ENCODE measurements at regions not wholly inside any gene's neighbourhood (a gene's known extent, or its start where the extent isn't known, plus 50 kb on each side); places are given as distances from the start of the nearest gene placed in this dataset.

- no peak for TF ChIP-seq CTCF (IDR thresholded peaks at IDR 0.05; ENCODE audit: low read depth, low read length)
- DNase-seq (ENCODE audit: low read depth in 2 of 2): peak; percentile 47 to 76
- H3K4me3 ChIP-seq (replicated peaks in 1 of 2; ENCODE audit: low read depth in 2 of 2, low read length in 2 of 2): no peak overlapping the region
These were observed 703.1 kb downstream of the RFPL4B start for GRCh38 chr6:113050010-113050858.

DNA sequence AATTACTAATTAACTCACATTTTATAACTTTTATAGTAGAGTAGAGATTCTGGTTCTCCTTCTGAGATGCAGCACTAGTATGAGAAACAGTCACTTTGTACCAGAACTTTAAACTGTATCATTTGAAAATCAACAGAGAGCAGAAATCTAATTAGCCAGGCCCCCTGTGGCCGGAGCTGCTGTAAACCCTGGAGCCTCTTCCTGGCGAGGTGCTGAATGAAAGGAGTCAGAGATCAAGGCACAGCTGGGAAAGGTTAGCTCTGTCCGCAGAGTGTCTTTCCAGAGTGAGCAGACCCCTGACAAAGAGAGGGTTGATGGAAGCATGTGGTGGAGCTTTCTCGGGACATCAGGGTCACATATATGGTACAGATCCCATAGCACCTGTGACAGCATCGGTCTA lies 703.8 kb downstream of the RFPL4B start:
- no peak overlapping the region for H3K4me3 ChIP-seq (replicated peaks in 1 of 2; ENCODE audit: low read depth in 2 of 2, low read length in 2 of 2)
- TF ChIP-seq CTCF (IDR thresholded peaks at IDR 0.05; ENCODE audit: low read depth, low read length): no peak
- DNase-seq (ENCODE audit: low read depth in 2 of 2): no peak

- no peak overlapping the region for H3K4me3 ChIP-seq (replicated peaks in 1 of 2; ENCODE audit: low read depth in 2 of 2, low read length in 2 of 2)
- no peak for DNase-seq (ENCODE audit: low read depth in 2 of 2)
- TF ChIP-seq CTCF (IDR thresholded peaks at IDR 0.05; ENCODE audit: low read depth, low read length): no peak
These were observed 705.4 kb downstream of the RFPL4B start for GRCh38 chr6:113052506-113052905.

- no peak for DNase-seq (ENCODE audit: low read depth in 2 of 2)
- H3K4me3 ChIP-seq (replicated peaks in 1 of 2; ENCODE audit: low read depth in 2 of 2, low read length in 2 of 2): no peak overlapping the region
- no peak for TF ChIP-seq CTCF (IDR thresholded peaks at IDR 0.05; ENCODE audit: low read depth, low read length)
These were observed 707.9 kb downstream of the RFPL4B start for GRCh38 chr6:113055061-113055460.

DNA sequence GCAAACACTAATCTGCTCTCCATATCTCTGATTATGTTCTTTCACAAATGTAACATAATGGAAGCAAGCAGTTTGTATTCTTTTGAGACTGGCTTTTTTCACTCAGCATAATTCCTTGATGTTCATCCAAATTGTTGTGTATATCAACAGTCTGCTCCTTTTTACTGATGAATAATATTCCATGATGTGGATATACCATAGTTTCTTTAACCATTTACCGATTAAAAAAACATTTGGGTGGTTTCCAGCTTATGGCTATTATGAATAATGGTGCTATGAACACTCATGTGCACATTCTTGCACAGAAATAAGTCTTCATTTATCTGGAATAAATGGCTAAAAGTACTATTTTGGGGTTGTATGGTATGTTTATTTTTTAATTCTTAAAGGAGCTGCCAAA lies 708.9 kb downstream of the RFPL4B start:
- no peak for DNase-seq (ENCODE audit: low read depth in 2 of 2)
- no peak for TF ChIP-seq CTCF (IDR thresholded peaks at IDR 0.05; ENCODE audit: low read depth, low read length)
- no peak overlapping the region for H3K4me3 ChIP-seq (replicated peaks in 1 of 2; ENCODE audit: low read depth in 2 of 2, low read length in 2 of 2)

DNA sequence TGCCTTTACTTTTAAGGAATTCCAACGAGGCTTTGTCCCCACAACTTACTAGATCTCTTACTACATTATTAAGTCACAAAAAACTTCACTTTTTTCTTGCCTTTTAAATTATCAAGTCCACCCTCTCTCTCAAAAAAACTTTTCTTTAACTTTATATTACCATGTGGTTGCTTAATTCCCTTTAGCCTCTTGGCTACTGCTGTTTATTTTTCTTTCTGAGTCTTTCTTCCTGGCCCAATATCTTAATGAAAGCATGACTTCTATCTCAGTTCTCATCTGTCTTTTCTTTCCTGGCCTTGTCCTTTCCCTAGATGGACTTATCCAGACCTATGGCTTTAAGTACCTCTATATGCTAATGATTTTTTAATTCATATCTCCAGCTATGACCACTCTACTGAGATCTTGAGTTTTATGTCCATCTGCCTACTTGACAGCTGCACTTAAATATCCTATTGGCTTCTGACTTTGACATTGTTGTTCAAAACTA lies 710.5 kb downstream of the RFPL4B start:
- DNase-seq (ENCODE audit: low read depth in 2 of 2): no peak
- TF ChIP-seq CTCF (IDR thresholded peaks at IDR 0.05; ENCODE audit: low read depth, low read length): no peak
- no peak overlapping the region for H3K4me3 ChIP-seq (replicated peaks in 1 of 2; ENCODE audit: low read depth in 2 of 2, low read length in 2 of 2)

Data from cardiac fibroblast (primary cell).